ENCODE measurements at regions not wholly inside any gene's neighbourhood (a gene's known extent, or its start where the extent isn't known, plus 50 kb on each side); places are given as distances from the start of the nearest gene placed in this dataset.

- TF ChIP-seq REST (IDR thresholded peaks at IDR 0.05; ENCODE audit: insufficient read depth in 1 of 2, low read depth in 2 of 2, low read length in 1 of 2) (no peak), CTCF (IDR thresholded peaks at IDR 0.05) (no peak), SIN3A (IDR thresholded peaks at IDR 0.05; ENCODE audit: borderline replicate concordance, insufficient read depth, low read depth, low read length) (no peak)
Measured at GRCh38 chr22:48279461-48279756, 1517.0 kb downstream of the TBC1D22A start.

Measured in Panc1 (cell line).